GM19240 (cell line): ENCODE measurements at regions not wholly inside any gene's neighbourhood (a gene's known extent, or its start where the extent isn't known, plus 50 kb on each side); places are given as distances from the start of the nearest gene placed in this dataset.
A peak's percentile ranks its signal among the peaks of the same experiment; 100 is the strongest.

Experiments used
- DNase-seq: peaks from one replicate; pipeline ENCODE4 v3.0.0; 2011; ENCODE audit warnings: low spot score; ENCODE audit not compliant: insufficient read length

- no peak for DNase-seq
Measured at GRCh38 chr2:156647377-156648010, 211.3 kb downstream of the GPD2 start.

- DNase-seq = no peak
Measured at GRCh38 chr2:156648522-156648921, 212.3 kb downstream of the GPD2 start.

- DNase-seq = no peak
Measured at GRCh38 chr2:156649596-156649995, 213.4 kb downstream of the GPD2 start.

- no peak for DNase-seq
Measured at GRCh38 chr2:156652691-156653090, 216.5 kb downstream of the GPD2 start.

- DNase-seq = no peak
Measured at GRCh38 chr2:156653675-156654074, 217.5 kb downstream of the GPD2 start.

GRCh38 chr2:156657809-156658208, 221.6 kb downstream of the GPD2 start:
- DNase-seq = no peak

GRCh38 chr2:156659694-156660093, 223.5 kb downstream of the GPD2 start:
- no peak for DNase-seq

- peak; percentile 1 for DNase-seq
Measured at GRCh38 chr2:156663757-156664409, 227.7 kb downstream of the GPD2 start.

GRCh38 chr2:156666130-156666785, 230.1 kb downstream of the GPD2 start:
- no peak for DNase-seq

- DNase-seq = no peak
Measured at GRCh38 chr2:156670104-156670503, 233.9 kb downstream of the GPD2 start.

GRCh38 chr2:156671706-156672361, 235.7 kb downstream of the GPD2 start:
- no peak for DNase-seq

- no peak for DNase-seq
Measured at GRCh38 chr2:156672556-156673332, 236.6 kb downstream of the GPD2 start.

GRCh38 chr2:156673333-156673615, 237.1 kb downstream of the GPD2 start:
- no peak for DNase-seq

- no peak for DNase-seq
Measured at GRCh38 chr2:156673981-156674380, 237.8 kb downstream of the GPD2 start.

GRCh38 chr2:156675896-156676295, 239.7 kb downstream of the GPD2 start:
- DNase-seq = no peak

GRCh38 chr2:156679820-156680219, 243.6 kb downstream of the GPD2 start:
- no peak for DNase-seq

GRCh38 chr2:156680266-156680665, 244.1 kb downstream of the GPD2 start:
- DNase-seq = no peak

- no peak for DNase-seq
Measured at GRCh38 chr2:156687126-156687525, 250.9 kb downstream of the GPD2 start.

GRCh38 chr2:156687715-156688114, 251.5 kb downstream of the GPD2 start:
- DNase-seq = no peak

- no peak for DNase-seq
Measured at GRCh38 chr2:156689939-156690338, 253.8 kb downstream of the GPD2 start.

- DNase-seq = no peak
Measured at GRCh38 chr2:156691014-156691413, 254.8 kb downstream of the GPD2 start.

GRCh38 chr2:156695020-156695419, 258.8 kb downstream of the GPD2 start:
- DNase-seq = no peak
